Loucy (cell line): ENCODE measurements at regions not wholly inside any gene's neighbourhood (a gene's known extent, or its start where the extent isn't known, plus 50 kb on each side); places are given as distances from the start of the nearest gene placed in this dataset.

Experiments
- H2AFZ ChIP-seq: fragments of 200-600 bp; sonication (generic); 2 replicates; pipeline ENCODE4 v1.6.0; 2016; ENCODE audit warnings: antibody characterized with exemption, mild to moderate bottlenecking, low read length, moderate library complexity
- H3F3A ChIP-seq: fragments of 200-600 bp; 2 replicates; pipeline ENCODE4 v1.6.0; 2016; ENCODE audit warnings: antibody characterized with exemption, low read depth, mild to moderate bottlenecking
- H3K27me3 ChIP-seq: fragments of 200-600 bp; sonication (generic); 2 replicates; pipeline ENCODE4 v1.6.1; 2014; ENCODE audit warnings: low read length, mild to moderate bottlenecking; ENCODE audit not compliant: insufficient read depth, poor library complexity, severe bottlenecking
- H3K36me3 ChIP-seq: fragments of 200-600 bp; sonication (generic); 2 replicates; pipeline ENCODE4 v1.6.1; 2016; ENCODE audit warnings: low read length; ENCODE audit not compliant: insufficient read depth
- H3K4me1 ChIP-seq: fragments of 200-600 bp; sonication (generic); 2 replicates; pipeline ENCODE4 v1.5.1; 2014; ENCODE audit warnings: low read length, mild to moderate bottlenecking; ENCODE audit not compliant: insufficient read depth, poor library complexity, severe bottlenecking
- H3K4me2 ChIP-seq: fragments of 200-600 bp; sonication (generic); 2 replicates; pipeline ENCODE4 v1.6.0; 2014; ENCODE audit warnings: antibody characterized with exemption, low read length, low read depth, mild to moderate bottlenecking; ENCODE audit not compliant: poor library complexity, severe bottlenecking
- H3K4me3 ChIP-seq: fragments of 200-600 bp; sonication (generic); 2 replicates; pipeline ENCODE4 v1.5.1; 2014; ENCODE audit warnings: low read length, mild to moderate bottlenecking, mixed read lengths; ENCODE audit not compliant: poor library complexity, severe bottlenecking
- H3K79me2 ChIP-seq: fragments of 200-600 bp; sonication (generic); 2 replicates; pipeline ENCODE4 v1.6.1; 2014; ENCODE audit warnings: low read length; ENCODE audit not compliant: insufficient read depth
- H3K9ac ChIP-seq: fragments of 200-600 bp; sonication (generic); 2 replicates; pipeline ENCODE4 v1.6.0; 2014; ENCODE audit warnings: mild to moderate bottlenecking, low read depth, low read length, moderate library complexity; ENCODE audit not compliant: poor library complexity, severe bottlenecking
- H3K9me2 ChIP-seq: fragments of 200-600 bp; sonication (generic); replicated peaks from 2 replicates; pipeline ENCODE4 v1.6.1; 2016; ENCODE audit warnings: low read depth, low read length, mixed read lengths
- H3K9me3 ChIP-seq: fragments of 200-600 bp; sonication (generic); 2 replicates; pipeline ENCODE4 v1.6.1; 2014; ENCODE audit warnings: mild to moderate bottlenecking, antibody characterized with exemption, low read length, low read depth; ENCODE audit not compliant: insufficient read depth
- H4K20me1 ChIP-seq: fragments of 200-600 bp; sonication (generic); 2 replicates; pipeline ENCODE4 v1.6.0; 2014; ENCODE audit warnings: antibody characterized with exemption, low read length, mild to moderate bottlenecking; ENCODE audit not compliant: insufficient read depth, poor library complexity, severe bottlenecking
- EZH2phosphoT487 ChIP-seq: fragments of 200-600 bp; IDR thresholded peaks from 2 replicates; pipeline ENCODE4 v1.6.1; 2018; ENCODE audit warnings: antibody characterized with exemption, mild to moderate bottlenecking, moderate library complexity, borderline replicate concordance
- TF ChIP-seq, protein P1 (sequence below): fragments of 200-600 bp; sonication (generic); conservative IDR thresholded peaks from 2 replicates; pipeline ENCODE4 v1.5.1; 2014; ENCODE audit warnings: mild to moderate bottlenecking, antibody characterized with exemption, low read length

DNA sequence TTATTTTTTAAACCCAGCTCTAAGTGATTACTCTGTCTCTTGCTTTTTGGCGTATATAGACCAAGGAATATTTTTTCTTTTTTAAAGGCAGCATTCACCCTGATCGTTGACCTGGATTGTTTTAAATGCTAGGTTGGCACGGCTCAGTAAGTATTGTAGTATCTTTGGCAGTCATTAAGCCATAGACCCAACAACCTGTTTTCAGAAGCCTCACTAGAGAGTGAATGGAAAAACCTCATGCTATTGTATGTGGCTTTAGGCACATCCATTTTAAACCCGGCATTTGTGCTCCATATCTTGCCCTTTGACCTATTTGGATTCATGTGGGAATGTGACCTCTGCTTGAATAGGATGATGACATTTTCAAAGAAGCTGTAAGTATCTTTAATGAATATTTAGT, 183.9 kb downstream of the SNCA start:
- H4K20me1 ChIP-seq, result no peaks in the 10 kb centered on the region
- H3K4me2 ChIP-seq, result no peak overlapping the region
- no peak for TF ChIP-seq EZH2phosphoT487
- TF ChIP-seq, protein P1, sequence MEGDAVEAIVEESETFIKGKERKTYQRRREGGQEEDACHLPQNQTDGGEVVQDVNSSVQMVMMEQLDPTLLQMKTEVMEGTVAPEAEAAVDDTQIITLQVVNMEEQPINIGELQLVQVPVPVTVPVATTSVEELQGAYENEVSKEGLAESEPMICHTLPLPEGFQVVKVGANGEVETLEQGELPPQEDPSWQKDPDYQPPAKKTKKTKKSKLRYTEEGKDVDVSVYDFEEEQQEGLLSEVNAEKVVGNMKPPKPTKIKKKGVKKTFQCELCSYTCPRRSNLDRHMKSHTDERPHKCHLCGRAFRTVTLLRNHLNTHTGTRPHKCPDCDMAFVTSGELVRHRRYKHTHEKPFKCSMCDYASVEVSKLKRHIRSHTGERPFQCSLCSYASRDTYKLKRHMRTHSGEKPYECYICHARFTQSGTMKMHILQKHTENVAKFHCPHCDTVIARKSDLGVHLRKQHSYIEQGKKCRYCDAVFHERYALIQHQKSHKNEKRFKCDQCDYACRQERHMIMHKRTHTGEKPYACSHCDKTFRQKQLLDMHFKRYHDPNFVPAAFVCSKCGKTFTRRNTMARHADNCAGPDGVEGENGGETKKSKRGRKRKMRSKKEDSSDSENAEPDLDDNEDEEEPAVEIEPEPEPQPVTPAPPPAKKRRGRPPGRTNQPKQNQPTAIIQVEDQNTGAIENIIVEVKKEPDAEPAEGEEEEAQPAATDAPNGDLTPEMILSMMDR, result no peak
- no peak overlapping the region for H3K9ac ChIP-seq
- no peaks in the 10 kb centered on the region for H3F3A ChIP-seq
- H3K9me3 ChIP-seq, result no peaks in the 10 kb centered on the region
- no peaks in the 10 kb centered on the region for H3K27me3 ChIP-seq
- H3K4me1 ChIP-seq, result no peaks in the 10 kb centered on the region
- H3K36me3 ChIP-seq, result no peaks in the 10 kb centered on the region
- no peak overlapping the region for H2AFZ ChIP-seq
- no peaks in the 10 kb centered on the region for H3K9me2 ChIP-seq
- no peak overlapping the region for H3K4me3 ChIP-seq
- H3K79me2 ChIP-seq, result no peaks in the 10 kb centered on the region

DNA sequence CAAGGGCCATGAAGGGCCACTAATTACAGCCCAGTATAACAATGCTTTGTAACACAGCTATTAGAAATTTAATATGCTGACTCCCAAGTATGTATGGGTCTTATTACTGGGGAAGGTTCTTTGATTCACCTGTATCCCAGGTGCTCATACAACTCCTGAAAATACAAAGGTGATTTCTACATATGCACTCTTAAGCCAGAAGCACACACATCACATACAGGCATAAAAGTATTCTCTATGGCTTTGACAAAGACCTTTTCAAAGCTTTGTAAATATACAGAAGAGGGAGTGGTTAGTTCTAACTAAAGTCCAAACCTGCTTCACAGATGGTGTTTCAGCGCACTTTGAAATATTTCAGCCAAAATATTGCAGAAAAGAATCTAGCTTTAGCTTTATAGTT, 191.5 kb downstream of the SNCA start:
- H3K4me1 ChIP-seq, result no peaks in the 10 kb centered on the region
- no peaks in the 10 kb centered on the region for H3K79me2 ChIP-seq
- H3K4me3 ChIP-seq, result no peak overlapping the region
- no peaks in the 10 kb centered on the region for H3K27me3 ChIP-seq
- no peaks in the 10 kb centered on the region for H3K9me2 ChIP-seq
- TF ChIP-seq EZH2phosphoT487, result no peak
- TF ChIP-seq, protein P1, result no peak
- H3K9ac ChIP-seq, result no peak overlapping the region
- H4K20me1 ChIP-seq, result no peaks in the 10 kb centered on the region
- H2AFZ ChIP-seq, result no peak overlapping the region
- no peaks in the 10 kb centered on the region for H3F3A ChIP-seq
- no peaks in the 10 kb centered on the region for H3K36me3 ChIP-seq
- H3K9me3 ChIP-seq, result no peaks in the 10 kb centered on the region
- H3K4me2 ChIP-seq, result no peak overlapping the region

DNA sequence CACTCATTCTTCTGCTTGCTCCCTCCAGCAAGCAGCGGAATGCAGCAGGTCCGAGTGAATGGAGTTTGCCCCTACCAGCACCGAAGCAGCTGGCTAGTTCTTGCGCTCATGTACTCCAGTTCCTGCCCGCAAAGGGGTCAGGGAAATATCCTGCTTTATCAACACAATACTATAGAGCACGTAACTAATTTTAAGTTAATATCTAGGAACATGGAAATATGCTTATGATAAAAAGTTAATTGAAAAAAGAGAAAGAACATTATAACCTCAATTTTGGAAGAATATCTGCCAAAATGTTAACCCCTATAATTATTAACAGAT, 195.6 kb downstream of the SNCA start:
- H3K4me1 ChIP-seq, result no peaks in the 10 kb centered on the region
- no peaks in the 10 kb centered on the region for H3K9me3 ChIP-seq
- H3F3A ChIP-seq, result no peaks in the 10 kb centered on the region
- no peaks in the 10 kb centered on the region for H3K36me3 ChIP-seq
- no peak overlapping the region for H3K9ac ChIP-seq
- TF ChIP-seq, protein P1, result no peak; the same call in 1 of the 2 replicates
- no peak for TF ChIP-seq EZH2phosphoT487
- no peak overlapping the region for H2AFZ ChIP-seq
- no peaks in the 10 kb centered on the region for H3K9me2 ChIP-seq
- H3K4me2 ChIP-seq, result no peak overlapping the region
- no peak overlapping the region for H3K4me3 ChIP-seq
- no peaks in the 10 kb centered on the region for H3K79me2 ChIP-seq
- H4K20me1 ChIP-seq, result no peaks in the 10 kb centered on the region
- H3K27me3 ChIP-seq, result no peaks in the 10 kb centered on the region
